Lower lobe of right lung (tissue), 2 donors: ENCODE measurements at regions not wholly inside any gene's neighbourhood (a gene's known extent, or its start where the extent isn't known, plus 50 kb on each side); places are given as distances from the start of the nearest gene placed in this dataset.
A peak's percentile ranks its signal among the peaks of the same experiment; 100 is the strongest.

Experiments used
- ATAC-seq, 2 donors: fragments of 200-7000 bp; cut with Tn5 transposase; one replicate each; pipeline ENCODE4 v1.9.1; 2020 to 2022; ENCODE audit warnings: mild to moderate bottlenecking in 2 of 2, moderate library complexity in 2 of 2
- DNase-seq: peaks from one replicate; pipeline ENCODE4 v3.0.0-alpha.2; 2020
- H3K27ac ChIP-seq: fragments of 200-600 bp; one replicate; pipeline ENCODE4 v1.8.0; 2022
- H3K27me3 ChIP-seq: fragments of 200-600 bp; one replicate; pipeline ENCODE4 v1.8.0; 2022; ENCODE audit warnings: low read depth
- H3K36me3 ChIP-seq: fragments of 200-600 bp; one replicate; pipeline ENCODE4 v1.8.0; 2022; ENCODE audit warnings: mild to moderate bottlenecking
- H3K4me1 ChIP-seq: fragments of 200-600 bp; one replicate; pipeline ENCODE4 v1.8.0; 2022
- H3K4me3 ChIP-seq: fragments of 200-600 bp; one replicate; pipeline ENCODE4 v1.8.0; 2022; ENCODE audit warnings: mild to moderate bottlenecking
- H3K9me3 ChIP-seq: fragments of 200-600 bp; one replicate; pipeline ENCODE4 v1.8.0; 2022
- intact Hi-C: fragments of 100-400 bp; cut with DNase I; formaldehyde crosslinking; loops from one replicate; pipeline ENCODE4 v1.11.0; 2022
- TF ChIP-seq, protein P1 (sequence below): fragments of 200-600 bp; IDR thresholded peaks from one replicate; pipeline ENCODE4 v1.8.0; 2022; ENCODE audit warnings: antibody characterized with exemption, mild to moderate bottlenecking
- donor health status: DM: no; HTN: yes; CAD: no; lungs with severe emphysema.

DNA sequence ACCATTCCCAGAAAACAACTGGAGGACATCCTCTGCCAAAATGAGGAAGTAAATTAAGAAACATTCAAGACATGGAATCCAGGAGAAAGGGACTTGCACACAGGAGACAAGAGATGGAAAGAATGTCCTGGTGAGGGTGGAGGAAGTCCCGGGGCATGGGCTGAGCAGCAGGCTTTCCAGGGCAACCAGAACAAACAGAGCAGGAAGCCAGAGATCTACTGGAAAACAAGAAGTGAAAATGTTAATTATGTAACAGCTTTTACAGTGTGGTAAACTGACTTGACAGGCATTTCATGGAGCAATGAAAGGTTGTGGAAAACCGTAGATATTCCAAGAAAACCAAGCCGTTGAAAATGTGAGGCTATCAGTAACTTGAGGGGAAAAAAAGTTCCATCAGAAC lies 55.2 kb upstream of the ZNF746 start:
- intact Hi-C loops: no loop called here
- peak; percentile 51 to 54 for ATAC-seq

More for the DNA sequence above, 55.2 kb upstream of the ZNF746 start:
- H3K36me3 ChIP-seq: peaks cover 73% of the 10 kb centered on the region
- H3K4me1 ChIP-seq: no peaks in the 10 kb centered on the region
- TF ChIP-seq, protein P1, sequence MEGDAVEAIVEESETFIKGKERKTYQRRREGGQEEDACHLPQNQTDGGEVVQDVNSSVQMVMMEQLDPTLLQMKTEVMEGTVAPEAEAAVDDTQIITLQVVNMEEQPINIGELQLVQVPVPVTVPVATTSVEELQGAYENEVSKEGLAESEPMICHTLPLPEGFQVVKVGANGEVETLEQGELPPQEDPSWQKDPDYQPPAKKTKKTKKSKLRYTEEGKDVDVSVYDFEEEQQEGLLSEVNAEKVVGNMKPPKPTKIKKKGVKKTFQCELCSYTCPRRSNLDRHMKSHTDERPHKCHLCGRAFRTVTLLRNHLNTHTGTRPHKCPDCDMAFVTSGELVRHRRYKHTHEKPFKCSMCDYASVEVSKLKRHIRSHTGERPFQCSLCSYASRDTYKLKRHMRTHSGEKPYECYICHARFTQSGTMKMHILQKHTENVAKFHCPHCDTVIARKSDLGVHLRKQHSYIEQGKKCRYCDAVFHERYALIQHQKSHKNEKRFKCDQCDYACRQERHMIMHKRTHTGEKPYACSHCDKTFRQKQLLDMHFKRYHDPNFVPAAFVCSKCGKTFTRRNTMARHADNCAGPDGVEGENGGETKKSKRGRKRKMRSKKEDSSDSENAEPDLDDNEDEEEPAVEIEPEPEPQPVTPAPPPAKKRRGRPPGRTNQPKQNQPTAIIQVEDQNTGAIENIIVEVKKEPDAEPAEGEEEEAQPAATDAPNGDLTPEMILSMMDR: no peak
- no peaks in the 10 kb centered on the region for H3K9me3 ChIP-seq
- no peak overlapping the region for H3K4me3 ChIP-seq
- no peak for DNase-seq
- H3K27ac ChIP-seq: no peak overlapping the region
- H3K27me3 ChIP-seq: no peaks in the 10 kb centered on the region
